ENCODE measurements at regions not wholly inside any gene's neighbourhood (a gene's known extent, or its start where the extent isn't known, plus 50 kb on each side); places are given as distances from the start of the nearest gene placed in this dataset.

- TF ChIP-seq ZFX (IDR thresholded peaks at IDR 0.05; ENCODE audit: borderline replicate concordance) (no peak), CTCF (IDR thresholded peaks at IDR 0.05) (no peak)
Observed at GRCh38 chr18:47438001-47438400, 186.5 kb upstream of the SKOR2 start.

GRCh38 chr18:47436871-47437270, 185.4 kb upstream of the SKOR2 start:
- TF ChIP-seq CTCF (IDR thresholded peaks at IDR 0.05) (no peak), ZFX (IDR thresholded peaks at IDR 0.05; ENCODE audit: borderline replicate concordance) (no peak)
- H3K27ac ChIP-seq, result no peak overlapping the region

More at GRCh38 chr18:47438001-47438400, 186.5 kb upstream of the SKOR2 start:
- H3K27ac ChIP-seq, result no peak overlapping the region

- TF ChIP-seq CTCF (IDR thresholded peaks at IDR 0.05), result no peak
- TF ChIP-seq ZFX (IDR thresholded peaks at IDR 0.05; ENCODE audit: borderline replicate concordance), result no peak
- no peak overlapping the region for H3K27ac ChIP-seq
Observed at GRCh38 chr18:47434214-47434746, 182.8 kb upstream of the SKOR2 start.

GRCh38 chr18:47427923-47428637, 176.6 kb upstream of the SKOR2 start:
- no peak overlapping the region for H3K27ac ChIP-seq
- no peak for TF ChIP-seq CTCF (IDR thresholded peaks at IDR 0.05)
- TF ChIP-seq ZFX (IDR thresholded peaks at IDR 0.05; ENCODE audit: borderline replicate concordance), result no peak

- H3K27ac ChIP-seq, result no peak overlapping the region
Observed at GRCh38 chr18:47427072-47427471, 175.6 kb upstream of the SKOR2 start.

GRCh38 chr18:47425365-47425764, 173.9 kb upstream of the SKOR2 start:
- no peak overlapping the region for H3K27ac ChIP-seq
- TF ChIP-seq CTCF (IDR thresholded peaks at IDR 0.05) (no peak), ZFX (IDR thresholded peaks at IDR 0.05; ENCODE audit: borderline replicate concordance) (no peak)

More at GRCh38 chr18:47427072-47427471, 175.6 kb upstream of the SKOR2 start:
- TF ChIP-seq CTCF (IDR thresholded peaks at IDR 0.05) (no peak), ZFX (IDR thresholded peaks at IDR 0.05; ENCODE audit: borderline replicate concordance) (no peak)

- TF ChIP-seq CTCF (IDR thresholded peaks at IDR 0.05) (no peak), ZFX (IDR thresholded peaks at IDR 0.05; ENCODE audit: borderline replicate concordance) (no peak)
- no peak overlapping the region for H3K27ac ChIP-seq
Observed at GRCh38 chr18:47422524-47422923, 171.1 kb upstream of the SKOR2 start.
